ENCODE measurements at regions not wholly inside any gene's neighbourhood (a gene's known extent, or its start where the extent isn't known, plus 50 kb on each side); places are given as distances from the start of the nearest gene placed in this dataset.

DNA sequence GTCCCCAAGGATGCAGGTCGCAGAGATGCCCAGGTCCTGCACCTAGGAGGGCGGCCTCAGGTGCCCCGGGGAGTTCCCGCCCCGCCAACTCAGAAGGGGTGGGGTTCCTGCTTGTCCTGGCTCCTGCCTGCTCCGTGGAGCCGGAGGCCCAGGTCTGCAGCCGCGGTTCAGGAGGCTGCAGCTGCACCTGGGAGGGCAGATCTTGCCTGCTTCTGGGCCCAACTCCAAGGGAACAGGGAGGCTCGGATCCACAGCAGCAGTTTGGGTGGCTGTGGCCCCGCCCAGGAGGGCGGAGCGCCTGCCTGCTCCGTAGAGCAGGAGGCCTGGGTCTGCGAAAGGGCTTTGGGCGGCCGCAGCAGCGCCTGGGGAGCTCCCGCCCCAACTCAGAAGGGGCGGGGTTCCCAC is 108.2 kb upstream of the EGR2 start:
- Histone ChIP-seq H2AFZ (ENCODE audit: low read depth, low read length, poor library complexity, severe bottlenecking) (peak overlapping the region; percentile 95), H4K20me1 (ENCODE audit: insufficient read depth) (no peaks in the 10 kb centered on the region), H3K9ac (ENCODE audit: low read length) (no peak overlapping the region), H3K9me3 (ENCODE audit: control insufficient read depth in 1 of 2, insufficient read depth in 1 of 2, low read depth in 1 of 2, low read length in 2 of 2) (no peaks in the 10 kb centered on the region), H3K4me1 (ENCODE audit: control insufficient read depth in 1 of 2, insufficient read depth in 2 of 2, low read length in 2 of 2) (peaks cover 0 to 13% of the 10 kb centered on the region in 2 experiments; a peak in 3 of 4 replicates), H3K27ac (ENCODE audit: low read depth, low read length) (peak overlapping the region; percentile 27; the same call in 1 of the 2 replicates), H3K27me3 (ENCODE audit: insufficient read depth, low read length) (no peaks in the 10 kb centered on the region), H3K9me2 (ENCODE audit: insufficient read depth) (no peaks in the 10 kb centered on the region), H3K36me3 (ENCODE audit: control insufficient read depth in 1 of 2, insufficient read depth in 2 of 2, low read length in 2 of 2) (no peaks in the 10 kb centered on the region), H3K4me2 (ENCODE audit: low read length) (peak overlapping the region; percentile 91), H3K4me3 (replicated peaks in 1 of 2; ENCODE audit: low read depth in 1 of 2, low read length in 2 of 2) (peak overlapping the region; percentile 35 to 54), H3K79me2 (ENCODE audit: insufficient read depth, low read length) (no peaks in the 10 kb centered on the region)
- ChIA-PET RAD21 (ENCODE audit: low non-redundant PET in 1 of 2, low total read pairs in 2 of 2, uncharacterized antibody in 2 of 2, unreplicated experiment in 2 of 2) (no interaction called here), CTCF (no interaction called here), POLR2A (interaction anchor here (0.6 kb wide), 1 partner anchor 33 kb away, joined by 3 read pairs; no protein-coding TSS in a partner anchor)
- TF ChIP-seq SP1 (IDR thresholded peaks at IDR 0.05; ENCODE audit: low read depth): no peak
- no peak for TF ChIP-seq EZH2phosphoT487 (IDR thresholded peaks at IDR 0.05; ENCODE audit: borderline replicate concordance)
- no peak for TF ChIP-seq YY1 (IDR thresholded peaks at IDR 0.05; ENCODE audit: extremely low read depth, insufficient replicate concordance, low read depth, low read length)
- no peak for TF ChIP-seq POLR2A (IDR thresholded peaks at IDR 0.05; ENCODE audit: borderline replicate concordance, extremely low read depth, insufficient read depth, insufficient read length)
- TF ChIP-seq CBX3 (IDR thresholded peaks at IDR 0.05; ENCODE audit: low read depth): no peak
- TF ChIP-seq EZH2 (IDR thresholded peaks at IDR 0.05): no peak
- TF ChIP-seq, protein P1, sequence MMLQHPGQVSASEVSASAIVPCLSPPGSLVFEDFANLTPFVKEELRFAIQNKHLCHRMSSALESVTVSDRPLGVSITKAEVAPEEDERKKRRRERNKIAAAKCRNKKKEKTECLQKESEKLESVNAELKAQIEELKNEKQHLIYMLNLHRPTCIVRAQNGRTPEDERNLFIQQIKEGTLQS (IDR thresholded peaks at IDR 0.05): no peak
- ATAC-seq (peak; percentile 99), DNase-seq (ENCODE audit: low read depth, low spot score) (peak; percentile 49)
- intact Hi-C loops (cut with micrococcal nuclease): no loop called here
- BruUV-seq (replicated peaks): no TSS peak

- Histone ChIP-seq H3K4me2 (ENCODE audit: low read length) (no peak overlapping the region), H3K4me1 (ENCODE audit: control insufficient read depth in 1 of 2, insufficient read depth in 2 of 2, low read length in 2 of 2) (peaks cover 0 to 13% of the 10 kb centered on the region in 2 experiments; a peak in 3 of 4 replicates), H3K79me2 (ENCODE audit: insufficient read depth, low read length) (no peaks in the 10 kb centered on the region), H3K27ac (ENCODE audit: low read depth, low read length) (no peak overlapping the region), H3K36me3 (ENCODE audit: control insufficient read depth in 1 of 2, insufficient read depth in 2 of 2, low read length in 2 of 2) (no peaks in the 10 kb centered on the region), H3K4me3 (replicated peaks in 1 of 2; ENCODE audit: low read depth in 1 of 2, low read length in 2 of 2) (no peak overlapping the region), H3K9ac (ENCODE audit: low read length) (no peak overlapping the region), H3K9me3 (ENCODE audit: control insufficient read depth in 1 of 2, insufficient read depth in 1 of 2, low read depth in 1 of 2, low read length in 2 of 2) (no peaks in the 10 kb centered on the region), H4K20me1 (ENCODE audit: insufficient read depth) (no peaks in the 10 kb centered on the region), H2AFZ (ENCODE audit: low read depth, low read length, poor library complexity, severe bottlenecking) (no peak overlapping the region), H3K27me3 (ENCODE audit: insufficient read depth, low read length) (no peaks in the 10 kb centered on the region), H3K9me2 (ENCODE audit: insufficient read depth) (no peaks in the 10 kb centered on the region)
- DNase-seq (ENCODE audit: low read depth, low spot score) (no peak), ATAC-seq (no peak)
- CTCF ChIA-PET: no interaction called here
- TF ChIP-seq SRF (IDR thresholded peaks at IDR 0.05; ENCODE audit: low read depth): no peak
- TF ChIP-seq POLR2AphosphoS5 (IDR thresholded peaks at IDR 0.05; ENCODE audit: low read depth, low read length): no peak
- no peak for TF ChIP-seq CBX3 (IDR thresholded peaks at IDR 0.05; ENCODE audit: low read depth)
- TF ChIP-seq ZBTB33 (IDR thresholded peaks at IDR 0.05; ENCODE audit: extremely low read depth, insufficient replicate concordance, low read length): no peak
- TF ChIP-seq, protein P2, sequence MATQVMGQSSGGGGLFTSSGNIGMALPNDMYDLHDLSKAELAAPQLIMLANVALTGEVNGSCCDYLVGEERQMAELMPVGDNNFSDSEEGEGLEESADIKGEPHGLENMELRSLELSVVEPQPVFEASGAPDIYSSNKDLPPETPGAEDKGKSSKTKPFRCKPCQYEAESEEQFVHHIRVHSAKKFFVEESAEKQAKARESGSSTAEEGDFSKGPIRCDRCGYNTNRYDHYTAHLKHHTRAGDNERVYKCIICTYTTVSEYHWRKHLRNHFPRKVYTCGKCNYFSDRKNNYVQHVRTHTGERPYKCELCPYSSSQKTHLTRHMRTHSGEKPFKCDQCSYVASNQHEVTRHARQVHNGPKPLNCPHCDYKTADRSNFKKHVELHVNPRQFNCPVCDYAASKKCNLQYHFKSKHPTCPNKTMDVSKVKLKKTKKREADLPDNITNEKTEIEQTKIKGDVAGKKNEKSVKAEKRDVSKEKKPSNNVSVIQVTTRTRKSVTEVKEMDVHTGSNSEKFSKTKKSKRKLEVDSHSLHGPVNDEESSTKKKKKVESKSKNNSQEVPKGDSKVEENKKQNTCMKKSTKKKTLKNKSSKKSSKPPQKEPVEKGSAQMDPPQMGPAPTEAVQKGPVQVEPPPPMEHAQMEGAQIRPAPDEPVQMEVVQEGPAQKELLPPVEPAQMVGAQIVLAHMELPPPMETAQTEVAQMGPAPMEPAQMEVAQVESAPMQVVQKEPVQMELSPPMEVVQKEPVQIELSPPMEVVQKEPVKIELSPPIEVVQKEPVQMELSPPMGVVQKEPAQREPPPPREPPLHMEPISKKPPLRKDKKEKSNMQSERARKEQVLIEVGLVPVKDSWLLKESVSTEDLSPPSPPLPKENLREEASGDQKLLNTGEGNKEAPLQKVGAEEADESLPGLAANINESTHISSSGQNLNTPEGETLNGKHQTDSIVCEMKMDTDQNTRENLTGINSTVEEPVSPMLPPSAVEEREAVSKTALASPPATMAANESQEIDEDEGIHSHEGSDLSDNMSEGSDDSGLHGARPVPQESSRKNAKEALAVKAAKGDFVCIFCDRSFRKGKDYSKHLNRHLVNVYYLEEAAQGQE (IDR thresholded peaks at IDR 0.05; ENCODE audit: low read depth): no peak
- no peak for TF ChIP-seq MAX (IDR thresholded peaks at IDR 0.05)
- TF ChIP-seq FOSL1 (IDR thresholded peaks at IDR 0.05; ENCODE audit: low read depth): no peak
- TF ChIP-seq RAD21 (IDR thresholded peaks at IDR 0.05; ENCODE audit: low read depth): no peak
- RAD21 ChIA-PET (ENCODE audit: low non-redundant PET in 1 of 2, low total read pairs in 2 of 2, uncharacterized antibody in 2 of 2, unreplicated experiment in 2 of 2): no interaction called here
- intact Hi-C loops (cut with micrococcal nuclease): no loop called here
- BruUV-seq (replicated peaks): no TSS peak
- POLR2A ChIA-PET: no interaction called here
These were observed 103.6 kb upstream of the EGR2 start for GRCh38 chr10:62919776-62920175.

Measured in HCT116 (cell line).